ENCODE measurements at regions not wholly inside any gene's neighbourhood (a gene's known extent, or its start where the extent isn't known, plus 50 kb on each side); places are given as distances from the start of the nearest gene placed in this dataset.

GRCh38 chr6:99064834-99065233 is 117.1 kb upstream of the FBXL4 start:
- TF ChIP-seq EZH2 (IDR thresholded peaks at IDR 0.05; ENCODE audit: low read depth): no peak
- no peak for TF ChIP-seq CTCF (conservative IDR thresholded peaks at IDR 0.05)

All from PC-9 (cell line).